ENCODE measurements at regions not wholly inside any gene's neighbourhood (a gene's known extent, or its start where the extent isn't known, plus 50 kb on each side); places are given as distances from the start of the nearest gene placed in this dataset.

DNA sequence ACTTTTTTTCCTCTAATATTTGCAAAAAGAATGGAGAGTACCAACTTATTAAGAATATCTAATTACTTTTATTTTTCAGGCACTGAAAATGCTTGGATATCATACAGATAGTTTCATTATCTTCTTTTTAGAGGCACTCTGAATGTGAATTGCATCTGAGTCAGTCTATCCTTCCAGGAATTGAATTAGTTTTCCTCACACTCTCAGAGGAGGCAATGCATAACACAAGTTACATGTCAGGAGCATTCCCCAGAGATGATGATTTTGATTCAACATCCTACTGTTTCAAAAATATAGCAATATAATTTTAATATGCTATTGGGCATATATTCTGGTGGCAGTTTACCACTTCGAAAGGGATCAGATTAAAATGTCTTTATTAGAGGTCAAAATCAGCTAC, 1315.4 kb downstream of the PCDH9 start:
- H3K27ac Mint-ChIP-seq: no peak overlapping the region

More for the DNA sequence above, 1315.4 kb downstream of the PCDH9 start:
- H3K4ac ChIP-seq (ENCODE audit: low read depth, low read length): no peak overlapping the region
- WGBS (ENCODE audit: extremely low coverage, insufficient read length, low lambda C conversion rate): no CpG with 5 or more reads among the region's 1 CpG
- H3K27me3 ChIP-seq (ENCODE audit: insufficient read depth, low read length): no peaks in the 10 kb centered on the region
- no peak overlapping the region for H4K8ac ChIP-seq (replicated peaks; ENCODE audit: insufficient read length, low read depth, low read length)
- no peaks in the 10 kb centered on the region for H3K79me1 ChIP-seq (ENCODE audit: insufficient read depth, low read depth, low read length, poor library complexity, severe bottlenecking)
- H3K9ac ChIP-seq (ENCODE audit: extremely low read depth, insufficient read length, low read length): no peak overlapping the region
- H3K9me3 ChIP-seq (ENCODE audit: control insufficient read depth, low read depth, low read length): no peaks in the 10 kb centered on the region
- no peaks in the 10 kb centered on the region for H3K23me2 ChIP-seq (ENCODE audit: insufficient read length, low read depth, low read length, poor library complexity, severe bottlenecking)
- no peak overlapping the region for H2BK12ac ChIP-seq (ENCODE audit: insufficient read length, low read depth, low read length)
- no peak overlapping the region for H2AFZ ChIP-seq (ENCODE audit: low read length)
- H3T11ph ChIP-seq (ENCODE audit: low read length): no peak overlapping the region
- no peak for TF ChIP-seq CTCF (conservative IDR thresholded peaks at IDR 0.05)
- no peak overlapping the region for H3K56ac ChIP-seq (ENCODE audit: insufficient read length, low read depth, low read length)
- H2BK120ac ChIP-seq (ENCODE audit: low read depth, low read length, poor library complexity, severe bottlenecking): no peak overlapping the region
- no peaks in the 10 kb centered on the region for H4K20me1 ChIP-seq (ENCODE audit: control insufficient read depth, insufficient read depth, insufficient read length)
- Mint-ChIP-seq H3K9me3 (0 out of 5 replicates have a peak, but pooled peaks cover 0 to 2% of the 10 kb centered on the region in 2 experiments), H3K27me3 (ENCODE audit: low read depth) (no peaks in the 10 kb centered on the region), H3K4me3 (no peak overlapping the region), H3K4me1 (no peaks in the 10 kb centered on the region), H3K36me3 (ENCODE audit: insufficient read depth in 1 of 3, low read depth in 3 of 3) (no peaks in the 10 kb centered on the region; a peak in 1 of 7 replicates)
- no peak overlapping the region for H3K18ac ChIP-seq (ENCODE audit: insufficient read length, low read depth, low read length)
- H4K91ac ChIP-seq (ENCODE audit: insufficient read length, low read depth, low read length): no peak overlapping the region
- no peak overlapping the region for H3K27ac ChIP-seq (ENCODE audit: insufficient read length, low read depth, low read length)
- H3K79me2 ChIP-seq (ENCODE audit: insufficient read depth, low read length): no peaks in the 10 kb centered on the region
- H3K14ac ChIP-seq (ENCODE audit: insufficient read depth, low read length): no peak overlapping the region
- no peak overlapping the region for H3K4me2 ChIP-seq (ENCODE audit: insufficient read depth, insufficient read length, low read length)
- H4K5ac ChIP-seq (ENCODE audit: insufficient read length, low read depth, low read length): no peak overlapping the region
- H2BK20ac ChIP-seq (ENCODE audit: low read depth, low read length, poor library complexity, severe bottlenecking): no peak overlapping the region
- no peak for DNase-seq
- no peak overlapping the region for H2BK5ac ChIP-seq (ENCODE audit: insufficient read length, low read length)
- no peak overlapping the region for H2BK15ac ChIP-seq (ENCODE audit: low read depth, low read length)
- no peaks in the 10 kb centered on the region for H3K4me1 ChIP-seq (ENCODE audit: insufficient read depth, low read length)
- no peak overlapping the region for H2AK5ac ChIP-seq (ENCODE audit: insufficient read length, low read length)
- no peak overlapping the region for H3K23ac ChIP-seq (ENCODE audit: insufficient read length, low read depth, low read length)
